HCT116 (cell line): ENCODE measurements at regions not wholly inside any gene's neighbourhood (a gene's known extent, or its start where the extent isn't known, plus 50 kb on each side); places are given as distances from the start of the nearest gene placed in this dataset.

ENCODE experiments used
- ATAC-seq: fragments of 200-7000 bp; cut with Tn5 transposase; 2 replicates; pipeline ENCODE4 v1.9.1; 2020; ENCODE audit warnings: mild to moderate bottlenecking, moderate library complexity
- BruUV-seq: library from RNA; stranded (reverse); fragments of 400-500 nt; replicated peaks from 2 replicates; lab custom pipeline; 2021; lab: Mats Ljungman, UMichigan
- CTCF ChIA-PET: fragments of 300-600 bp; sonication (Branson Sonifier 250); formaldehyde crosslinking; loops from one replicate; lab custom pipeline; 2021; ENCODE audit warnings: antibody characterized with exemption; lab: Charles Lee
- POLR2A ChIA-PET: fragments of 300-600, 350-600 bp; sonication (Branson Sonifier 250); formaldehyde crosslinking; loops from one replicate; lab custom pipeline; 2021; ENCODE audit warnings: antibody characterized with exemption; lab: Charles Lee
- RAD21 ChIA-PET, 2 experiments: fragments of 300-600 bp; sonication (Branson Sonifier 250); formaldehyde crosslinking; loops; one replicate each; lab custom pipeline; 2023; ENCODE audit warnings: low total read pairs in 2 of 2; ENCODE audit not compliant: uncharacterized antibody in 2 of 2, unreplicated experiment in 2 of 2, low non-redundant PET in 1 of 2; lab: Charles Lee
- DNase-seq: peaks from one replicate; pipeline ENCODE4 v3.0.0-alpha.2; 2010; ENCODE audit warnings: low read depth, low spot score
- H2AFZ ChIP-seq: fragments of 200-600 bp; shearing (Covaris generic), sonication (generic); 2 replicates; pipeline ENCODE4 v1.6.1; 2017; ENCODE audit warnings: low read depth, mixed run types, mixed read lengths, antibody characterized with exemption, low read length; ENCODE audit not compliant: poor library complexity, severe bottlenecking
- H3K27ac ChIP-seq: 2 replicates; pipeline ENCODE4 v1.5.1; 2012; ENCODE audit warnings: low read depth, low read length
- H3K27me3 ChIP-seq: fragments of 200-600 bp; sonication (generic); 2 replicates; pipeline ENCODE4 v1.6.1; 2016; ENCODE audit warnings: mixed run types, low read length, mixed read lengths; ENCODE audit not compliant: insufficient read depth
- H3K36me3 ChIP-seq, 2 experiments: fragments of 200-500 bp in 1 of 2; fragments of 200-600 bp in 1 of 2; sonication (Bioruptor generic) in 1 of 2; sonication (generic) in 1 of 2; 2 replicates each; pipeline versions ENCODE4 v1.5.1 to v1.6.1; 2014 to 2016; ENCODE audit warnings: low read length in 2 of 2, inconsistent platforms in 1 of 2, mixed read lengths in 1 of 2, mixed run types in 1 of 2; ENCODE audit not compliant: insufficient read depth in 2 of 2, control insufficient read depth in 1 of 2
- H3K4me1 ChIP-seq, 2 experiments: fragments of 200-600 bp in 1 of 2; sonication (generic) in 1 of 2; 2 replicates each; pipeline versions ENCODE4 v1.5.1 to v1.6.1; 2012 to 2017; ENCODE audit warnings: low read length in 2 of 2, inconsistent platforms in 1 of 2, mild to moderate bottlenecking in 1 of 2, mixed read lengths in 1 of 2, mixed run types in 1 of 2, moderate library complexity in 1 of 2; ENCODE audit not compliant: insufficient read depth in 2 of 2, control insufficient read depth in 1 of 2
- H3K4me2 ChIP-seq: fragments of 200-600 bp; sonication (generic); 2 replicates; pipeline ENCODE4 v1.6.1; 2017; ENCODE audit warnings: mixed run types, low read length, mixed read lengths
- H3K4me3 ChIP-seq, 2 experiments: fragments of 200-600 bp in 1 of 2; sonication (generic) in 1 of 2; replicated peaks in 1 of 2; 2 replicates each; pipeline ENCODE4 v1.5.1; 2011 to 2016; ENCODE audit warnings: low read length in 2 of 2, control low read depth in 1 of 2, low read depth in 1 of 2, mild to moderate bottlenecking in 1 of 2, mixed read lengths in 1 of 2, mixed run types in 1 of 2
- H3K79me2 ChIP-seq: fragments of 200-600 bp; sonication (generic); 2 replicates; pipeline ENCODE4 v1.6.1; 2017; ENCODE audit warnings: mild to moderate bottlenecking, mixed run types, low read length, moderate library complexity, mixed read lengths; ENCODE audit not compliant: insufficient read depth
- H3K9ac ChIP-seq: fragments of 200-600 bp; sonication (generic); 2 replicates; pipeline ENCODE4 v1.6.1; 2016; ENCODE audit warnings: low read length, mixed read lengths
- H3K9me2 ChIP-seq: fragments of 200-600 bp; sonication (generic), shearing (Covaris generic); 2 replicates; pipeline ENCODE4 v1.6.1; 2017; ENCODE audit warnings: mixed run types, mild to moderate bottlenecking, moderate library complexity; ENCODE audit not compliant: insufficient read depth
- H3K9me3 ChIP-seq, 2 experiments: fragments of 200-500 bp in 1 of 2; fragments of 200-600 bp in 1 of 2; sonication (Bioruptor generic) in 1 of 2; sonication (generic) in 1 of 2; 2 replicates each; pipeline ENCODE4 v1.6.1; 2014 to 2017; ENCODE audit warnings: low read length in 2 of 2, mixed read lengths in 2 of 2, inconsistent platforms in 1 of 2, low read depth in 1 of 2, mild to moderate bottlenecking in 1 of 2, mixed run types in 1 of 2, moderate library complexity in 1 of 2; ENCODE audit not compliant: control insufficient read depth in 1 of 2, insufficient read depth in 1 of 2
- H4K20me1 ChIP-seq: fragments of 200-600 bp; sonication (generic), shearing (Covaris generic); 2 replicates; pipeline ENCODE4 v1.6.1; 2017; ENCODE audit warnings: mixed run types, mild to moderate bottlenecking, moderate library complexity; ENCODE audit not compliant: insufficient read depth
- ATF3 ChIP-seq: IDR thresholded peaks from 2 replicates; pipeline ENCODE4 v1.6.1; 2012
- CEBPB ChIP-seq: IDR thresholded peaks from 2 replicates; pipeline ENCODE4 v1.6.1; 2012; ENCODE audit warnings: low read depth
- ELF1 ChIP-seq: IDR thresholded peaks from 2 replicates; pipeline ENCODE4 v1.6.1; 2012; ENCODE audit warnings: low read depth, borderline replicate concordance
- FOSL1 ChIP-seq: IDR thresholded peaks from 2 replicates; pipeline ENCODE4 v1.6.1; 2012; ENCODE audit warnings: low read depth
- JUND ChIP-seq: IDR thresholded peaks from 2 replicates; pipeline ENCODE4 v1.6.1; 2012
- MAX ChIP-seq: IDR thresholded peaks from 2 replicates; pipeline ENCODE4 v1.6.1; 2012
- POLR2A ChIP-seq: IDR thresholded peaks from 2 replicates; pipeline ENCODE4 v1.7.0; 2011; ENCODE audit warnings: borderline replicate concordance; ENCODE audit not compliant: insufficient read depth, insufficient read length; ENCODE audit errors: extremely low read depth
- RAD21 ChIP-seq: IDR thresholded peaks from 2 replicates; pipeline ENCODE4 v1.6.1; 2012; ENCODE audit warnings: low read depth, mild to moderate bottlenecking
- REST ChIP-seq: IDR thresholded peaks from 2 replicates; pipeline ENCODE4 v1.6.1; 2012; ENCODE audit warnings: low read depth
- SP1 ChIP-seq: IDR thresholded peaks from 2 replicates; pipeline ENCODE4 v1.6.1; 2012; ENCODE audit warnings: low read depth
- SRF ChIP-seq: IDR thresholded peaks from 2 replicates; pipeline ENCODE4 v1.6.1; 2012; ENCODE audit warnings: low read depth
- TCF7L2 ChIP-seq: IDR thresholded peaks from 2 replicates; pipeline ENCODE4 v1.7.0; 2011; ENCODE audit warnings: borderline replicate concordance, inconsistent platforms; ENCODE audit not compliant: insufficient read depth, insufficient read length; ENCODE audit errors: extremely low read depth
- YY1 ChIP-seq: IDR thresholded peaks from 2 replicates; pipeline ENCODE4 v1.6.1; 2011; ENCODE audit warnings: low read length, low read depth, moderate library complexity, mild to moderate bottlenecking; ENCODE audit not compliant: insufficient replicate concordance; ENCODE audit errors: extremely low read depth
- ZBTB33 ChIP-seq: IDR thresholded peaks from 2 replicates; pipeline ENCODE4 v1.6.1; 2011; ENCODE audit warnings: mild to moderate bottlenecking, low read length, moderate library complexity; ENCODE audit not compliant: insufficient replicate concordance; ENCODE audit errors: extremely low read depth
- ZNF274 ChIP-seq: fragments of 200-500 bp; sonication (Bioruptor generic); IDR thresholded peaks from 2 replicates; pipeline ENCODE4 v1.6.1; 2014; ENCODE audit warnings: mild to moderate bottlenecking, low read depth, low read length, inconsistent platforms
- intact Hi-C: fragments of 100-400 bp; cut with micrococcal nuclease; formaldehyde crosslinking; loops from 2 replicates; pipeline ENCODE4 v1.10.0; 2022

- TF ChIP-seq YY1 (no peak), CEBPB (peak; percentile 87), SRF (peak; percentile 54), POLR2A (no peak), RAD21 (peak; percentile 56), JUND (peak; percentile 99), ELF1 (no peak; the same call in 1 of the 2 replicates), SP1 (peak; percentile 89)
Measured at GRCh38 chr6:53734473-53735299, 60.1 kb upstream of the LRRC1 start (continued).

- ChIA-PET POLR2A (no interaction called here), CTCF (interaction anchor here (0.8 to 13.5 kb wide), 4 partner anchors 13 to 237 kb away, joined by 3 to 227 read pairs (median 41); no protein-coding TSS in a partner anchor), RAD21 (no interaction called here)
- Histone ChIP-seq H4K20me1 (no peaks in the 10 kb centered on the region), H3K79me2 (no peaks in the 10 kb centered on the region), H3K27me3 (no peaks in the 10 kb centered on the region), H3K4me1 (peaks cover 65% of the 10 kb centered on the region in 2 experiments), H3K4me2 (no peak overlapping the region), H3K9me3 (no peaks in the 10 kb centered on the region), H3K36me3 (no peaks in the 10 kb centered on the region), H2AFZ (no peak overlapping the region), H3K9ac (no peak overlapping the region), H3K4me3 (no peak overlapping the region), H3K27ac (no peak overlapping the region), H3K9me2 (no peaks in the 10 kb centered on the region)
- BruUV-seq: no TSS peak
- intact Hi-C loops: no loop called here
- DNase-seq: no peak
- no peak for ATAC-seq
- TF ChIP-seq ZBTB33 (no peak), JUND (no peak), FOSL1 (no peak), TCF7L2 (no peak), ZNF274 (no peak), ATF3 (no peak), REST (no peak), MAX (no peak)
Measured at GRCh38 chr6:53731866-53732636, 62.8 kb upstream of the LRRC1 start.
